Ovary (tissue), 3 donors: ENCODE measurements at regions not wholly inside any gene's neighbourhood (a gene's known extent, or its start where the extent isn't known, plus 50 kb on each side); places are given as distances from the start of the nearest gene placed in this dataset.

Source experiments
- CTCF ChIP-seq, 3 donors: fragments of 450-650 bp in 2 of 3; fragments of 200-600 bp in 1 of 3; IDR thresholded peaks; one replicate each; pipeline versions ENCODE4 v1.5.1 to v1.8.0; 2016 to 2022; ENCODE audit warnings: antibody characterized with exemption in 3 of 3, mild to moderate bottlenecking in 1 of 3
- EP300 ChIP-seq: sonication (generic); formaldehyde crosslinking; IDR thresholded peaks from one replicate; pipeline ENCODE4 v1.6.1; 2017; ENCODE audit warnings: antibody characterized with exemption
- POLR2A ChIP-seq: fragments of 450-650 bp; IDR thresholded peaks from one replicate; pipeline ENCODE4 v1.6.1; 2017; ENCODE audit warnings: antibody characterized with exemption, mild to moderate bottlenecking, moderate library complexity
- donor health status: DM: no; HTN: no; CAD: no.

GRCh38 chr18:60643009-60643408 lies 270.4 kb upstream of the MC4R start:
- TF ChIP-seq CTCF (IDR thresholded peaks at IDR 0.05): no peak
- TF ChIP-seq POLR2A: no peak
- no peak for TF ChIP-seq EP300
